ENCODE measurements at regions not wholly inside any gene's neighbourhood (a gene's known extent, or its start where the extent isn't known, plus 50 kb on each side); places are given as distances from the start of the nearest gene placed in this dataset.
"Not testable (repeated sequence)": the region's sequence is repeated elsewhere in the genome, so short reads cannot be mapped to it uniquely, and the experiment has no call there.

GRCh38 chr2:359047-359446 is 71.2 kb upstream of the ALKAL2 start:
- no peak for DNase-seq (ENCODE audit: low read depth in 2 of 3, low spot score in 2 of 3)

DNA sequence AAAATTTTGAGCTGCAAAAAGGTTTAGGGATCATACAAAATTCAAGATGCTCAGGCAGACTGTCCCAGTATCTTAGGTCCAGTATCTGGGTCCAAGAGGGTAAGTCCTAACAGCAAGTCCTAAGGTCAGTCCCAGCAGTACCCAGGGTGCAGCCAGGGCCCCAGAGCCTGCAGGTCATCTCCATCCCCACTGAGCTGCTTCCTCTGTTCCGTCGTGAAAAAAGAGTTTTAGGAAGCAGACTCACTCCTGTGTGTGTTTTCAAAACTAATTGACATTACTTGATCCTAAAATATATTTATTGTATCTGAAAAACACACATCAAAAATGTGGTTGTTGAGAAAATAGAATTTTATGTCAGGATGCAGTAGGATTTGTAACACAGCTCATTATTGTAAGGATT is 69.9 kb upstream of the ALKAL2 start:
- no peak for DNase-seq (ENCODE audit: low read depth in 2 of 3, low spot score in 2 of 3)

- not testable (repeated sequence) for DNase-seq (ENCODE audit: low read depth in 2 of 3, low spot score in 2 of 3)
Observed at GRCh38 chr2:356304-356703, 68.4 kb upstream of the ALKAL2 start.

GRCh38 chr2:355773-356172 is 67.9 kb upstream of the ALKAL2 start:
- no peak for DNase-seq (ENCODE audit: low read depth in 2 of 3, low spot score in 2 of 3)

GRCh38 chr2:352696-353095 is 64.8 kb upstream of the ALKAL2 start:
- no peak for DNase-seq (ENCODE audit: low read depth in 2 of 3, low spot score in 2 of 3)

DNA sequence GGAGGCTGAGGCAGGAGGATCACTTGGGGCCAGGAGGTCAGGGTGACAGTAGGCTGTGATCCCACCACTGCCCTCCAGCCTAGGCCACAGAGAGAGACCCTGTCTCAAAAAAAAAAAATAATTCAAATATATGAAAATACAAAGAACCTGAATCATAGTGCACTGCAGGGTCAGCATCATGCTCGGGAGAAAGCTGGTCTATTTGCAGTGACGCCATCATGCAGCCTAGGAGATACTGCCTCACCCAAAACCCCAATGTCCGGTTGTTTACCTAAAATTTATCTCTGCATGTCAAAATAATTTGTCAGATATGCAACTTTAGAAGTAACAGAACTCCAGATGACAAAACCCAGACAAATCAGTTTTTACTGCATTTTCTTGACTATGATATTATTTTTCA is 61.5 kb upstream of the ALKAL2 start:
- DNase-seq (ENCODE audit: low read depth in 2 of 3, low spot score in 2 of 3) = no peak

- no peak for DNase-seq (ENCODE audit: low read depth in 2 of 3, low spot score in 2 of 3)
Observed at GRCh38 chr2:348361-348916, 60.5 kb upstream of the ALKAL2 start.

DNA sequence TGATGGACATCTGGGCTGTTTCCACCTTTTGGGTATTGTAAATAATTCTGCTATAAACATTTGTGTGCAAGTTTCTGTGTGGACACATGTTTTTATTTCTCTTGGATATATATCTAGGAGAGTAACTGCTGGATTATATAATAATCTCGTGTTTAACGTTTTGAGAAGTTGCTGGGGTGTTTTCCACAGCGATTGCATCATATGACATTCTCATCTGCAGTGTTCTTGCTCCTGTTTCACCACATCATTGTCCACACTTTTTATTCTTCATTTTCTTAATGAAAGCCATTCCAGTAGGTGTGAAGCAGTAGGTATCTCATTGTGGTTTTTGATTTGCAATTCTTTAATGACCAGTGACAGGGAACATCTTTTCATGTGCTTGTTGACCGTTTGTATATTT is 56.9 kb upstream of the ALKAL2 start:
- no peak for DNase-seq (ENCODE audit: low read depth in 2 of 3, low spot score in 2 of 3)

DNA sequence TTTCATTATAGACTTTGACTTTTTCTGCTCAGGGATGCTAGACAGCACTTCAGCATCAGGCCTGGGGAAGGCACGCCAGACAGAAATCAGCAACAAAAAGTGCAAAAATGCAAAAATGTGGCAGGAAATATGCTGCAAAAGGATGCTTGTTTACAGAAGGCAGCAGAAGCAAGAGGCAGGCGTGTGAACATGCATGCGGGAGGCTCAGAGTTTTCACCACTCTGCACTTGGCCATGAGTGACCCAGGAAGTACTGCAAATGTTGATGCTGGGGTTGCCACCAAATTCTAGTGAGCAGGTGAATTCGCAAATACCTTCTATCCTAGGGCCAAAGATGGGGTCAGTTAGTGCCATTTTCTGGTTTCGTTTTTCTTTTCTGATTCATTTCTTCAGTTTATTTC is 55.5 kb upstream of the ALKAL2 start:
- no peak for DNase-seq (ENCODE audit: low read depth in 2 of 3, low spot score in 2 of 3)

DNA sequence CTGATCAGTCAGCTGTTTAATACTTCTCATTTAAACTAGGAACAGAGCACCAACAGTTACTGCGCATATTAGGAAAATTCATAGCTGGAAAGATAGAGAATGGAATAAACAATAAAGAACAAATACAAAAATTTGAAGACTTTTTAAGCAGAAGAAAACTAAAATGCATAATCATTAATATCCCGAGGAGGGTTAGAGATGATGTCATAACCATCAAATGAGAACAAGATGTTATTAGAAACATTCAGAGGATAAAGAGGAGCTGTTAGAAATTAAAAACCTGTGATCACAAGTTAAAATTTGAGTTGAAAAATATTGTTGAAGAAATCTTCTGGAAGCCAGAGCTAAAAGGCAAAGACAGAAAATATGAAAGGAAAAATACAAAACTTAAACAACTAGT is 54.0 kb upstream of the ALKAL2 start:
- no peak for DNase-seq (ENCODE audit: low read depth in 2 of 3, low spot score in 2 of 3)

- DNase-seq (ENCODE audit: low read depth in 2 of 3, low spot score in 2 of 3) = no peak
Observed at GRCh38 chr2:341017-341542, 53.2 kb upstream of the ALKAL2 start.
